Natural killer cell (primary cell): ENCODE measurements at regions not wholly inside any gene's neighbourhood (a gene's known extent, or its start where the extent isn't known, plus 50 kb on each side); places are given as distances from the start of the nearest gene placed in this dataset.

Source experiments
- ATAC-seq, 3 donors: fragments of 150-1000 bp in 2 of 3; fragments of 200-7000 bp in 1 of 3; cut with Tn5 transposase; 1 replicate in 1 of 3; 2 replicates in 2 of 3; pipeline ENCODE4 v1.10.0; 2021; ENCODE audit warnings: mild to moderate bottlenecking in 2 of 3, moderate library complexity in 2 of 3
- DNase-seq, 2 donors: peaks; one replicate each; pipeline versions ENCODE4 v3.0.0 to v3.0.0-alpha.2; 2013 to 2021; ENCODE audit warnings: mixed read lengths in 1 of 2
- H3K27ac ChIP-seq: one replicate; pipeline ENCODE4 v1.5.1; 2013; ENCODE audit warnings: mild to moderate bottlenecking, low read length
- H3K27me3 ChIP-seq: one replicate; pipeline ENCODE4 v1.6.1; 2013; ENCODE audit warnings: low read length; ENCODE audit not compliant: control insufficient read depth, insufficient read depth
- H3K36me3 ChIP-seq: one replicate; pipeline ENCODE4 v1.6.1; 2013; ENCODE audit warnings: low read length; ENCODE audit not compliant: control insufficient read depth, insufficient read depth
- H3K4me1 ChIP-seq: one replicate; pipeline ENCODE4 v1.6.1; 2013; ENCODE audit warnings: low read length; ENCODE audit not compliant: control insufficient read depth, insufficient read depth
- H3K4me3 ChIP-seq: one replicate; pipeline ENCODE4 v1.5.1; 2013; ENCODE audit warnings: low read length
- H3K9me3 ChIP-seq: one replicate; pipeline ENCODE4 v1.6.1; 2013; ENCODE audit warnings: low read length; ENCODE audit not compliant: control insufficient read depth, insufficient read depth
- H3K27ac Mint-ChIP-seq, 2 donors: one replicate each; pipeline ENCODE4 v1.8.0; 2022; ENCODE audit warnings: mild to moderate bottlenecking in 2 of 2, mixed read lengths in 2 of 2, moderate library complexity in 1 of 2
- H3K27me3 Mint-ChIP-seq, 2 donors: one replicate each; pipeline ENCODE4 v1.8.0; 2022; ENCODE audit warnings: low read depth in 2 of 2, mixed read lengths in 2 of 2
- H3K36me3 Mint-ChIP-seq: one replicate; pipeline ENCODE4 v1.8.0; 2022; ENCODE audit warnings: mixed read lengths
- H3K4me1 Mint-ChIP-seq, 2 donors: one replicate each; pipeline ENCODE4 v1.8.0; 2022; ENCODE audit warnings: mixed read lengths in 2 of 2
- H3K4me3 Mint-ChIP-seq: one replicate; pipeline ENCODE4 v1.8.0; 2022; ENCODE audit warnings: mild to moderate bottlenecking, moderate library complexity, mixed read lengths
- H3K9me3 Mint-ChIP-seq, 2 donors: one replicate each; pipeline ENCODE4 v1.8.0; 2022; ENCODE audit warnings: mixed read lengths in 2 of 2
- whole genome bisulfite sequencing: methylation state at CpG from one replicate; pipeline ENCODE4 v1.1.7; 2013; ENCODE audit warnings: missing lambda C conversion rate; ENCODE audit not compliant: insufficient coverage; 5-methylcytosine and 5-hydroxymethylcytosine counted together
- intact Hi-C: fragments of 100-400 bp; cut with micrococcal nuclease; formaldehyde crosslinking; loops from one replicate; pipeline ENCODE4 v1.14.2; 2022
- TF ChIP-seq, protein P1 (sequence below): fragments of 200-600 bp; IDR thresholded peaks from one replicate; pipeline ENCODE4 v1.8.0; 2022; ENCODE audit warnings: antibody characterized with exemption

DNA sequence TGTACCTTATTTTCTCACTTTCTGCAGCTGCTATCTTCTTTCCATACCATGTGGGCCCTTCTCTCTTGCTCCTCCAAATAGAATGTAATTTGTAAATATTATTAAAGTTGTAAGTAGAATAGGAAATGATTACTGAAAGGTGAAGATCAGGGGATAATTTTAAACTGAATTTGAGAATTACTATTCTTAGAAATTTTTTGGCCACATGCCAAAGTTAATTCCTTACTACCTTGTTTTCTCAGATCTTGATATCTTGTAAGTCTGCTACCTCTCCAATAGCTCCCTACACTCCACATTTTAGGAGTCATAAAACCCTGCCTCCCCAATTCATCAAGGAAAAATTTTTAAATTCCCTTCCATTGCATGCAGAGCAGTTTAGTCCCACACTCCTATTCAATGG is 442.7 kb downstream of the SATB2 start:
- Histone ChIP-seq H3K9me3 (peaks cover 3% of the 10 kb centered on the region), H3K4me3 (no peak overlapping the region), H3K27ac (no peak overlapping the region), H3K36me3 (no peaks in the 10 kb centered on the region), H3K27me3 (no peaks in the 10 kb centered on the region), H3K4me1 (no peaks in the 10 kb centered on the region)
- Mint-ChIP-seq H3K4me1 (no peaks in the 10 kb centered on the region), H3K4me3 (no peak overlapping the region), H3K27ac (no peak overlapping the region), H3K27me3 (no peaks in the 10 kb centered on the region), H3K9me3 (peaks cover 6 to 11% of the 10 kb centered on the region in 2 donors), H3K36me3 (no peaks in the 10 kb centered on the region)
- TF ChIP-seq, protein P1, sequence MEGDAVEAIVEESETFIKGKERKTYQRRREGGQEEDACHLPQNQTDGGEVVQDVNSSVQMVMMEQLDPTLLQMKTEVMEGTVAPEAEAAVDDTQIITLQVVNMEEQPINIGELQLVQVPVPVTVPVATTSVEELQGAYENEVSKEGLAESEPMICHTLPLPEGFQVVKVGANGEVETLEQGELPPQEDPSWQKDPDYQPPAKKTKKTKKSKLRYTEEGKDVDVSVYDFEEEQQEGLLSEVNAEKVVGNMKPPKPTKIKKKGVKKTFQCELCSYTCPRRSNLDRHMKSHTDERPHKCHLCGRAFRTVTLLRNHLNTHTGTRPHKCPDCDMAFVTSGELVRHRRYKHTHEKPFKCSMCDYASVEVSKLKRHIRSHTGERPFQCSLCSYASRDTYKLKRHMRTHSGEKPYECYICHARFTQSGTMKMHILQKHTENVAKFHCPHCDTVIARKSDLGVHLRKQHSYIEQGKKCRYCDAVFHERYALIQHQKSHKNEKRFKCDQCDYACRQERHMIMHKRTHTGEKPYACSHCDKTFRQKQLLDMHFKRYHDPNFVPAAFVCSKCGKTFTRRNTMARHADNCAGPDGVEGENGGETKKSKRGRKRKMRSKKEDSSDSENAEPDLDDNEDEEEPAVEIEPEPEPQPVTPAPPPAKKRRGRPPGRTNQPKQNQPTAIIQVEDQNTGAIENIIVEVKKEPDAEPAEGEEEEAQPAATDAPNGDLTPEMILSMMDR = no peak
- intact Hi-C loops = no loop called here
- ATAC-seq = no peak
- DNase-seq = no peak

DNA sequence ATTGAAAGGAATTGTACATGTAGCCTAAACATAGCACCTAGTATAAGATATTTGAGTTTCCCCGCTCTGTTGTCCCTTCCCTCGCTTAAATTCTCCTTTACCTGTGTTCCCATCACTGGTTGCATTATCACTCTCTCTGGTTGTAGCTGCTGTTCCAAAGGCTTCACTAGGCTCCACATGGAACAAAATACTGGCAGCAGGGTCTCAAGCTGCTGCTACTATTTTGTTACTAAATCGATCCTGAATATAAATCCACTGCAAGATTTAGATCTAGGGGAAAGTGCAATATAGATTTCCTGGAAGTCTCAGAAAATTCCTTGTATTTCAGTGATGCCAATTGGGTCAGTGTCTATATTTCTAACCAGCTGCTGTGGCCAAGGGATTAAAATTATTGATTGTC is 443.5 kb downstream of the SATB2 start:
- H3K27me3 ChIP-seq = no peaks in the 10 kb centered on the region
- TF ChIP-seq, protein P1 = no peak
- Mint-ChIP-seq H3K9me3 (peaks cover 6 to 15% of the 10 kb centered on the region in 2 donors), H3K36me3 (no peaks in the 10 kb centered on the region), H3K27me3 (no peaks in the 10 kb centered on the region), H3K4me3 (no peak overlapping the region), H3K27ac (no peak overlapping the region), H3K4me1 (no peaks in the 10 kb centered on the region)
- DNase-seq (no peak), ATAC-seq (no peak)
- H3K27ac ChIP-seq = no peak overlapping the region
- no peak overlapping the region for H3K4me3 ChIP-seq
- WGBS = 90% methylated on average over 3 of the region's 3 CpGs
- H3K36me3 ChIP-seq = no peaks in the 10 kb centered on the region
- no peaks in the 10 kb centered on the region for H3K4me1 ChIP-seq
- intact Hi-C loops = no loop called here
- peaks cover 3% of the 10 kb centered on the region for H3K9me3 ChIP-seq

DNA sequence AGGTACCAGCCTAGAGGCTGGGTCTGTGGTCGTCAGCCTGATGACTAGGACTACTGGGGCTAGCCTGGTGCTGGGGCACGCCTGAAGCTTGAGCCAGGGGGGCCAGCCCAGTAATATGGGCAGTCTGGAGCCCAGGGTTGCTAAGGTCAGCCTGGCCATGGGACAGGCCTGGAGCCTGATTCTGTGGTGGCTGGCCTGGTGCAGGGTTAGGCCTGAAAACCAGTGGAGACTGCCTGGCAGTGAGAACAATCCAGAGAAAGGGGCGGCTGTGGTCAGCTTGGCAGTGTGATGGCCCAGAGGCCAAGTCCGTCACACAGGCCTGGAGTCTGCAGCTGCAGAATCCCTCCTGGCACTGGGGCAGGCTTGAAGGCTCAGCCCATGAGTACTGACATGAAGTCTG is 445.8 kb downstream of the SATB2 start:
- no peak for ATAC-seq
- Mint-ChIP-seq H3K27ac (no peak overlapping the region), H3K9me3 (peaks cover 0 to 11% of the 10 kb centered on the region in 2 donors)

DNA sequence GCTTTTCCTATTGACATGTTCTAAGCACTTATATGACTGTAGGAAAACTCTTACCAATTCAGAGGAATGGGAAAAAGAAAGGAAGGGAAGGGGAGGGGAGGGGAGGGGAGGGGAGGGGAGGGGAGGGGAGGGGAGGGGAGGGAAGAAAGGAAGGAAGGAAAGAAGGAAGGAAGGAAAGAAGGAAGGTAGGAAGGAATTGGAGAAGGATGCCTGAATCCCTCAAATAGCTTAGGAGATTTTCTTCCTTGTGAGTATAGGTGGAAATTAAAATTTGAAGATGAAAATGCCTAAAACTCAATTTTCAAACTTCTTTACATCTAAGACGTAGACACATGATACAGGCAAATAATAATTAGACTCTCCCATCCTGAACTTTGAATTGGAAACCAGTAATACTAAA is 463.1 kb downstream of the SATB2 start:
- Histone ChIP-seq H3K4me3 (no peak overlapping the region), H3K9me3 (no peaks in the 10 kb centered on the region), H3K36me3 (no peaks in the 10 kb centered on the region), H3K27ac (no peak overlapping the region), H3K27me3 (no peaks in the 10 kb centered on the region), H3K4me1 (no peaks in the 10 kb centered on the region)
- ATAC-seq (no peak), DNase-seq (no peak)
- H3K27ac Mint-ChIP-seq = no peak overlapping the region
- H3K9me3 Mint-ChIP-seq = peaks cover 13 to 14% of the 10 kb centered on the region in 2 donors
- H3K4me3 Mint-ChIP-seq = no peak overlapping the region
- H3K4me1 Mint-ChIP-seq = no peaks in the 10 kb centered on the region
- no CpG with 5 or more reads among the region's 1 CpG for WGBS
- TF ChIP-seq, protein P1 = no peak
- intact Hi-C loops = no loop called here
- peaks cover 6% of the 10 kb centered on the region for H3K36me3 Mint-ChIP-seq
- no peaks in the 10 kb centered on the region for H3K27me3 Mint-ChIP-seq

More for the DNA sequence above, 445.8 kb downstream of the SATB2 start:
- Mint-ChIP-seq H3K4me1 (no peaks in the 10 kb centered on the region), H3K4me3 (no peak overlapping the region), H3K27me3 (no peaks in the 10 kb centered on the region), H3K36me3 (peaks cover under 1% of the 10 kb centered on the region)
- no peak for DNase-seq
- Histone ChIP-seq H3K4me1 (no peaks in the 10 kb centered on the region), H3K9me3 (peaks cover 3% of the 10 kb centered on the region), H3K27me3 (no peaks in the 10 kb centered on the region), H3K4me3 (no peak overlapping the region), H3K27ac (no peak overlapping the region), H3K36me3 (no peaks in the 10 kb centered on the region)
- TF ChIP-seq, protein P1 = no peak
- intact Hi-C loops = no loop called here
- 83% methylated on average over 4 of the region's 4 CpGs for WGBS
